Activated CD4-positive, alpha-beta T cell treated with anti-CD3 and anti-CD28 coated beads, Interleukin-2, Interleukin-4, amounts not matched to agents 100 ng/mL and 50 ng/mL, durations not matched to agents 16 hours and 8 hours (primary cell): ENCODE measurements at regions not wholly inside any gene's neighbourhood (a gene's known extent, or its start where the extent isn't known, plus 50 kb on each side); places are given as distances from the start of the nearest gene placed in this dataset.

Experiments used
- DNase-seq: peaks from one replicate; pipeline ENCODE4 v3.0.0-alpha.2; 2020; ENCODE audit warnings: low spot score

- DNase-seq = no peak
Measured at GRCh38 chr1:195075973-195076372, 1532.3 kb downstream of the KCNT2 start.

- DNase-seq = no peak
Measured at GRCh38 chr1:195071461-195071860, 1536.8 kb downstream of the KCNT2 start.

- no peak for DNase-seq
Measured at GRCh38 chr1:195065437-195065836, 1542.8 kb downstream of the KCNT2 start.

GRCh38 chr1:195064358-195064757 lies 1543.9 kb downstream of the KCNT2 start:
- DNase-seq = no peak

- DNase-seq = no peak
Measured at GRCh38 chr1:195054217-195054687, 1554.0 kb downstream of the KCNT2 start.

- DNase-seq = no peak
Measured at GRCh38 chr1:195053478-195053877, 1554.8 kb downstream of the KCNT2 start.

- DNase-seq = no peak
Measured at GRCh38 chr1:195047772-195048171, 1560.5 kb downstream of the KCNT2 start.

- no peak for DNase-seq
Measured at GRCh38 chr1:195045072-195045471, 1563.2 kb downstream of the KCNT2 start.

- no peak for DNase-seq
Measured at GRCh38 chr1:195030793-195031192, 1577.4 kb downstream of the KCNT2 start.

- DNase-seq = no peak
Measured at GRCh38 chr1:195026792-195027191, 1581.4 kb downstream of the KCNT2 start.

GRCh38 chr1:195019385-195019784 lies 1588.9 kb downstream of the KCNT2 start:
- no peak for DNase-seq

- DNase-seq = no peak
Measured at GRCh38 chr1:195012995-195013394, 1595.2 kb downstream of the KCNT2 start.

- DNase-seq = no peak
Measured at GRCh38 chr1:195005338-195005737, 1602.9 kb downstream of the KCNT2 start.

- DNase-seq = no peak
Measured at GRCh38 chr1:194990483-194990882, 1617.8 kb downstream of the KCNT2 start.

GRCh38 chr1:194975913-194976312 lies 1632.3 kb downstream of the KCNT2 start:
- DNase-seq = no peak

GRCh38 chr1:194968916-194969315 lies 1639.3 kb downstream of the KCNT2 start:
- DNase-seq = no peak

- DNase-seq = no peak
Measured at GRCh38 chr1:194959795-194960194, 1648.4 kb downstream of the KCNT2 start.

GRCh38 chr1:194952171-194952570 lies 1656.1 kb downstream of the KCNT2 start:
- no peak for DNase-seq

GRCh38 chr1:194950584-194950983 lies 1657.7 kb downstream of the KCNT2 start:
- no peak for DNase-seq

GRCh38 chr1:194940336-194941030 lies 1667.8 kb downstream of the KCNT2 start:
- no peak for DNase-seq

- DNase-seq = no peak
Measured at GRCh38 chr1:194935864-194936263, 1672.4 kb downstream of the KCNT2 start.

- no peak for DNase-seq
Measured at GRCh38 chr1:194931166-194931565, 1677.1 kb downstream of the KCNT2 start.

GRCh38 chr1:194930132-194930531 lies 1678.1 kb downstream of the KCNT2 start:
- no peak for DNase-seq

GRCh38 chr1:194929357-194929756 lies 1678.9 kb downstream of the KCNT2 start:
- DNase-seq = no peak
